ENCODE measurements at regions not wholly inside any gene's neighbourhood (a gene's known extent, or its start where the extent isn't known, plus 50 kb on each side); places are given as distances from the start of the nearest gene placed in this dataset.

GRCh38 chr13:47005756-47006414 is 109.0 kb upstream of the HTR2A start:
- Histone ChIP-seq H3K4me2 (ENCODE audit: low read depth, low read length) (no peak overlapping the region), H3K4me3 (replicated peaks in 1 of 3; ENCODE audit: insufficient read depth in 1 of 3, low read depth in 2 of 3, low read length in 3 of 3) (no peak overlapping the region), H2AFZ (ENCODE audit: low read length) (no peak overlapping the region), H3K79me2 (ENCODE audit: insufficient read depth, low read length) (no peaks in the 10 kb centered on the region), H3K9me3 (ENCODE audit: low read length) (no peaks in the 10 kb centered on the region), H3K4me1 (ENCODE audit: insufficient read depth, low read length) (no peaks in the 10 kb centered on the region), H3K9ac (ENCODE audit: insufficient read depth, low read depth, low read length) (no peak overlapping the region), H3K27ac (ENCODE audit: extremely low read length, insufficient read depth, low read length) (no peak overlapping the region), H3K27me3 (ENCODE audit: control insufficient read depth in 1 of 2, insufficient read depth in 2 of 2, low read length in 2 of 2) (no peaks in the 10 kb centered on the region), H4K20me1 (ENCODE audit: insufficient read depth, low read length) (no peaks in the 10 kb centered on the region), H3K36me3 (replicated peaks in 1 of 2; ENCODE audit: control insufficient read depth in 1 of 2, insufficient read depth in 2 of 2, low read length in 2 of 2) (no peaks in the 10 kb centered on the region)
- DNase-seq (ENCODE audit: low spot score) (no peak), ATAC-seq (no peak), FAIRE-seq (no peak)
- in situ Hi-C loops (cut with HindIII; ENCODE audit: extremely low pct_ligation_motif_present, low pct_unique_long_range_greater_than_20kb) (no loop called here), intact Hi-C loops (cut with micrococcal nuclease; ENCODE audit: unreplicated experiment) (no loop called here)
- no TSS peak for BruUV-seq (replicated peaks)
- no peak for TF ChIP-seq TBX3 (IDR thresholded peaks at IDR 0.05; ENCODE audit: borderline replicate concordance)
- no peak for TF ChIP-seq PRPF4 (IDR thresholded peaks at IDR 0.05; ENCODE audit: low read depth, low read length, poor library complexity, severe bottlenecking)
- 2% methylated on average over 2 of the region's 2 CpGs for WGBS (ENCODE audit: low lambda C conversion rate)
- ChIA-PET CTCF (ENCODE audit: low intra/inter-chr PET ratio, low total read pairs) (no interaction called here), POLR2A (no interaction called here)

- BruUV-seq (replicated peaks) = no TSS peak
- in situ Hi-C loops (cut with HindIII; ENCODE audit: extremely low pct_ligation_motif_present, low pct_unique_long_range_greater_than_20kb) = no loop called here
- TF ChIP-seq CREBL2 (CRISPR knock-in tag; IDR thresholded peaks at IDR 0.05; ENCODE audit: borderline replicate concordance) (no peak), ZSCAN25 (CRISPR knock-in tag; IDR thresholded peaks at IDR 0.05) (no peak), ZNF264 (CRISPR knock-in tag; IDR thresholded peaks at IDR 0.05) (no peak)
- TF ChIP-seq, protein P1, sequence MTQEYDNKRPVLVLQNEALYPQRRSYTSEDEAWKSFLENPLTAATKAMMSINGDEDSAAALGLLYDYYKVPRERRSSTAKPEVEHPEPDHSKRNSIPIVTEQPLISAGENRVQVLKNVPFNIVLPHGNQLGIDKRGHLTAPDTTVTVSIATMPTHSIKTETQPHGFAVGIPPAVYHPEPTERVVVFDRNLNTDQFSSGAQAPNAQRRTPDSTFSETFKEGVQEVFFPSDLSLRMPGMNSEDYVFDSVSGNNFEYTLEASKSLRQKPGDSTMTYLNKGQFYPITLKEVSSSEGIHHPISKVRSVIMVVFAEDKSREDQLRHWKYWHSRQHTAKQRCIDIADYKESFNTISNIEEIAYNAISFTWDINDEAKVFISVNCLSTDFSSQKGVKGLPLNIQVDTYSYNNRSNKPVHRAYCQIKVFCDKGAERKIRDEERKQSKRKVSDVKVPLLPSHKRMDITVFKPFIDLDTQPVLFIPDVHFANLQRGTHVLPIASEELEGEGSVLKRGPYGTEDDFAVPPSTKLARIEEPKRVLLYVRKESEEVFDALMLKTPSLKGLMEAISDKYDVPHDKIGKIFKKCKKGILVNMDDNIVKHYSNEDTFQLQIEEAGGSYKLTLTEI (CRISPR knock-in tag; conservative IDR thresholded peaks at IDR 0.05) = no peak
These were observed 107.7 kb upstream of the HTR2A start for GRCh38 chr13:47004540-47004939.

More at GRCh38 chr13:47004540-47004939, 107.7 kb upstream of the HTR2A start:
- DNase-seq (ENCODE audit: low spot score) = no peak
- Histone ChIP-seq H3K27me3 (ENCODE audit: control insufficient read depth in 1 of 2, insufficient read depth in 2 of 2, low read length in 2 of 2) (no peaks in the 10 kb centered on the region), H2AFZ (ENCODE audit: low read length) (no peak overlapping the region), H3K4me3 (replicated peaks in 1 of 3; ENCODE audit: insufficient read depth in 1 of 3, low read depth in 2 of 3, low read length in 3 of 3) (no peak overlapping the region), H3K9me3 (ENCODE audit: low read length) (no peaks in the 10 kb centered on the region), H3K4me2 (ENCODE audit: low read depth, low read length) (no peak overlapping the region), H4K20me1 (ENCODE audit: insufficient read depth, low read length) (no peaks in the 10 kb centered on the region), H3K9ac (ENCODE audit: insufficient read depth, low read depth, low read length) (no peak overlapping the region), H3K79me2 (ENCODE audit: insufficient read depth, low read length) (no peaks in the 10 kb centered on the region), H3K27ac (ENCODE audit: extremely low read length, insufficient read depth, low read length) (no peak overlapping the region), H3K36me3 (replicated peaks in 1 of 2; ENCODE audit: control insufficient read depth in 1 of 2, insufficient read depth in 2 of 2, low read length in 2 of 2) (no peaks in the 10 kb centered on the region), H3K4me1 (ENCODE audit: insufficient read depth, low read length) (no peaks in the 10 kb centered on the region)
- no peak for FAIRE-seq
- WGBS (ENCODE audit: low lambda C conversion rate) = 0% methylated on average over 1 of the region's 1 CpG
- ChIA-PET CTCF (ENCODE audit: low intra/inter-chr PET ratio, low total read pairs) (no interaction called here), POLR2A (no interaction called here)
- no peak for ATAC-seq
- intact Hi-C loops (cut with micrococcal nuclease; ENCODE audit: unreplicated experiment) = no loop called here

Data from HepG2 (cell line).